ENCODE measurements at regions not wholly inside any gene's neighbourhood (a gene's known extent, or its start where the extent isn't known, plus 50 kb on each side); places are given as distances from the start of the nearest gene placed in this dataset.

DNA sequence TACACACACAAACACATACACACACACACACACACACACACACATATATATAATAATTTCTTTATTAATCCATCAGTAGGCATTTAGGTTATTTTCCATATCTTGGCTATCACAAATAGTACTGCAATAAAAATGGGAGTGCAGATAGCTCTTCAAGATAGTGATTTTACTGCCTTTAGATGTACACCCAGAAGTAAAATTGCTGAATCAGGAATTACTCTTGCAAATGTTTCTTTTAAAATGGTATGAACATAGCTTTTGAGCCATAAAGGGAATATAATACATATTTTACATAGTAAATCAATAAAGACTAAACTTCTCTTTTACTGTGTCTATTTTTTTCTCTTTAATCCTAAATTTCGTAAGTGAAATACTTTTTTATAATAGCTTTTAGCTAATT, 1251.1 kb downstream of the ZPLD1 start:
- TF ChIP-seq CTCF (IDR thresholded peaks at IDR 0.05; ENCODE audit: insufficient read depth, low read depth, low read length, missing control alignments): no peak
- DNase-seq (ENCODE audit: low read depth): no peak
- H3K4me3 ChIP-seq (ENCODE audit: low read depth, low read length): no peak overlapping the region

DNA sequence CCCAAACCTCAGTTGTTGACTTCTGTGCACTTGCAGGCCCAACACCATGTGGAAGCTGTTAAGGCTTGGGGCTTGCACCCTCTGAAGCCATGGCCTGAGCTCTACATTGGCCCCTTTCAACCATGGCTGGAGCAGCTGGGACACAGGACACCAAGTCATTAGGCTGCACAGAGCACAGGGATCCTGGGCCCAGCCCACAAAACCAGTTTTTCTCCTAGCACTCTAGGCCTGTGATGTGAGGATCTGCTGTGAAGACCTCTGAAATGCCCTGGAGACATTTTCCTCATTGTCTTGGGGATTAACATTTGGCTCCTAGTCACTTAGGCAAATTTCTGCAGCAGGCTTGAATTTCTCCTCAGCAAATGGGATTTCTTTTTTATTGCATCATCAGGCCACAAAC, 1255.7 kb downstream of the ZPLD1 start:
- DNase-seq (ENCODE audit: low read depth): no peak
- no peak overlapping the region for H3K4me3 ChIP-seq (ENCODE audit: low read depth, low read length)
- no peak for TF ChIP-seq CTCF (IDR thresholded peaks at IDR 0.05; ENCODE audit: insufficient read depth, low read depth, low read length, missing control alignments)

GRCh38 chr3:103693831-103694230, 1259.0 kb downstream of the ZPLD1 start:
- no peak overlapping the region for H3K4me3 ChIP-seq (ENCODE audit: low read depth, low read length)
- no peak for TF ChIP-seq CTCF (IDR thresholded peaks at IDR 0.05; ENCODE audit: insufficient read depth, low read depth, low read length, missing control alignments)
- no peak for DNase-seq (ENCODE audit: low read depth)

GRCh38 chr3:103698646-103699045, 1263.8 kb downstream of the ZPLD1 start:
- H3K4me3 ChIP-seq (ENCODE audit: low read depth, low read length): no peak overlapping the region
- TF ChIP-seq CTCF (IDR thresholded peaks at IDR 0.05; ENCODE audit: insufficient read depth, low read depth, low read length, missing control alignments): no peak
- no peak for DNase-seq (ENCODE audit: low read depth)

DNA sequence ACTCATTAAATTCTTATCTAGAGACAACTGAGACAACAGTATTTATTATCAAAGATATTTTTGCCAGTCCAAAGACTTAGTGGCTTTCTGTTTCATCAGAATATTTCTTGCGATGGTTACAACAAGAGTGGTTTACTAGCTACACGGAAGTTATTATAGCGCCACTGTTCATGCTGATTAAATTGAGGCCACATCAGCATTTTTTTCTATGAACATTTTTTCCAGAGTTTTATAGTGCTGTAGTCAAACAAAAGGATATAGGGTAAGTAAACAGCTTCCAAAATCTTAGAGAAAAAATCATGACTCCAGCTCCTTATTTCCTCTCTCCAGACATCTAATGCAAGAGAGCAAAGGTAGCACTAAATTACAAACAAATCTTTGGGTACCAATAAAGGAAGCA, 1264.4 kb downstream of the ZPLD1 start:
- DNase-seq (ENCODE audit: low read depth): no peak
- no peak overlapping the region for H3K4me3 ChIP-seq (ENCODE audit: low read depth, low read length)
- TF ChIP-seq CTCF (IDR thresholded peaks at IDR 0.05; ENCODE audit: insufficient read depth, low read depth, low read length, missing control alignments): no peak

GRCh38 chr3:103705641-103706040, 1270.8 kb downstream of the ZPLD1 start:
- DNase-seq (ENCODE audit: low read depth): no peak
- H3K4me3 ChIP-seq (ENCODE audit: low read depth, low read length): no peak overlapping the region
- no peak for TF ChIP-seq CTCF (IDR thresholded peaks at IDR 0.05; ENCODE audit: insufficient read depth, low read depth, low read length, missing control alignments)

- no peak for TF ChIP-seq CTCF (IDR thresholded peaks at IDR 0.05; ENCODE audit: insufficient read depth, low read depth, low read length, missing control alignments)
- DNase-seq (ENCODE audit: low read depth): no peak
- no peak overlapping the region for H3K4me3 ChIP-seq (ENCODE audit: low read depth, low read length)
These were observed 1271.9 kb downstream of the ZPLD1 start for GRCh38 chr3:103706671-103707070.
